GM23338 (cell line): ENCODE measurements at regions not wholly inside any gene's neighbourhood (a gene's known extent, or its start where the extent isn't known, plus 50 kb on each side); places are given as distances from the start of the nearest gene placed in this dataset.

Experiments
- ATAC-seq: fragments of 200-7000 bp; cut with Tn5 transposase; 3 replicates; pipeline ENCODE4 v1.9.1; 2020
- DNase-seq: peaks from one replicate; pipeline ENCODE4 v3.0.0-alpha.2; 2015; ENCODE audit warnings: low spot score
- H2AFZ ChIP-seq: fragments of 200-600 bp; sonication (generic); 2 replicates; pipeline ENCODE4 v1.8.0; 2016; ENCODE audit warnings: antibody characterized with exemption, mild to moderate bottlenecking, moderate library complexity
- H3F3A ChIP-seq: fragments of 200-600 bp; sonication (generic); replicated peaks from 2 replicates; pipeline ENCODE4 v1.8.0; 2017; ENCODE audit warnings: antibody characterized with exemption, mixed run types, low read depth
- H3K27ac ChIP-seq: fragments of 200-600 bp; sonication (generic); 2 replicates; pipeline ENCODE4 v1.6.1; 2016; ENCODE audit warnings: low read depth
- H3K27me3 ChIP-seq: fragments of 200-600 bp; sonication (generic); 2 replicates; pipeline ENCODE4 v1.8.0; 2016; ENCODE audit warnings: mild to moderate bottlenecking, mixed run types, moderate library complexity; ENCODE audit not compliant: insufficient read depth
- H3K36me3 ChIP-seq: fragments of 200-600 bp; sonication (generic); 2 replicates; pipeline ENCODE4 v1.8.0; 2016; ENCODE audit warnings: mild to moderate bottlenecking; ENCODE audit not compliant: insufficient read depth
- H3K4me1 ChIP-seq: fragments of 200-600 bp; sonication (generic); 2 replicates; pipeline ENCODE4 v1.8.0; 2016; ENCODE audit warnings: mild to moderate bottlenecking, moderate library complexity; ENCODE audit not compliant: insufficient read depth
- H3K4me2 ChIP-seq: fragments of 200-600 bp; sonication (generic); 2 replicates; pipeline ENCODE4 v1.7.1; 2017; ENCODE audit warnings: mixed run types
- H3K4me3 ChIP-seq: fragments of 200-600 bp; sonication (generic); 2 replicates; pipeline ENCODE4 v1.6.1; 2016; ENCODE audit warnings: mixed run types
- H3K79me2 ChIP-seq: fragments of 200-600 bp; sonication (generic); replicated peaks from 2 replicates; pipeline ENCODE4 v1.8.0; 2017; ENCODE audit warnings: mild to moderate bottlenecking; ENCODE audit not compliant: insufficient read depth
- H3K9me2 ChIP-seq: fragments of 200-600 bp; sonication (generic); 2 replicates; pipeline ENCODE4 v1.8.0; 2017; ENCODE audit not compliant: insufficient read depth
- H4K20me1 ChIP-seq: fragments of 200-600 bp; sonication (generic); replicated peaks from 2 replicates; pipeline ENCODE4 v1.8.0; 2017; ENCODE audit warnings: mild to moderate bottlenecking; ENCODE audit not compliant: insufficient read depth
- H3K27ac Mint-ChIP-seq: 2 replicates; pipeline ENCODE4 v1.8.0; 2020; ENCODE audit warnings: inconsistent platforms, mild to moderate bottlenecking, moderate library complexity, mixed read lengths
- H3K27me3 Mint-ChIP-seq: 3 replicates; pipeline ENCODE4 v1.8.0; 2022; ENCODE audit warnings: low read depth, mild to moderate bottlenecking, moderate library complexity, mixed read lengths, inconsistent platforms; ENCODE audit not compliant: insufficient read depth, poor library complexity
- H3K36me3 Mint-ChIP-seq: 3 replicates; pipeline ENCODE4 v1.8.0; 2021; ENCODE audit warnings: low read depth, mild to moderate bottlenecking, inconsistent platforms, moderate library complexity, mixed read lengths
- H3K4me1 Mint-ChIP-seq: 3 replicates; pipeline ENCODE4 v1.8.0; 2020; ENCODE audit warnings: mild to moderate bottlenecking, inconsistent platforms, mixed read lengths
- H3K4me3 Mint-ChIP-seq: 3 replicates; pipeline ENCODE4 v1.8.0; 2021; ENCODE audit warnings: moderate library complexity, mild to moderate bottlenecking, inconsistent platforms, mixed read lengths
- H3K9me3 Mint-ChIP-seq: 3 replicates; pipeline ENCODE4 v1.8.0; 2020; ENCODE audit warnings: moderate library complexity, mild to moderate bottlenecking, inconsistent platforms, mixed read lengths
- CREB1 ChIP-seq: fragments of 250-450 bp; sonication (Bioruptor Pico); IDR thresholded peaks from 2 replicates; pipeline ENCODE4 v1.5.0; 2020; ENCODE audit warnings: low read depth, mild to moderate bottlenecking, moderate library complexity
- CTCF ChIP-seq, 2 experiments: fragments of 200-600 bp in 1 of 2; sonication (generic) in 1 of 2; conservative IDR thresholded peaks; 2 replicates each; pipeline versions ENCODE4 v1.5.1 to v1.6.1; 2016 to 2017; ENCODE audit warnings: antibody characterized with exemption in 2 of 2, low read depth in 2 of 2, mild to moderate bottlenecking in 2 of 2, moderate library complexity in 1 of 2
- ETS1 ChIP-seq: IDR thresholded peaks from 2 replicates; pipeline ENCODE4 v1.6.1; 2016; ENCODE audit warnings: antibody characterized with exemption
- EZH2 ChIP-seq: fragments of 200-600 bp; sonication (generic); IDR thresholded peaks from one replicate; pipeline ENCODE4 v1.8.0; 2017; ENCODE audit warnings: antibody characterized with exemption, mild to moderate bottlenecking, low read depth; ENCODE audit not compliant: unreplicated experiment
- EZH2phosphoT487 ChIP-seq: fragments of 200-600 bp; sonication (generic); IDR thresholded peaks from one replicate; pipeline ENCODE4 v1.8.1; 2018; ENCODE audit warnings: antibody characterized with exemption; ENCODE audit not compliant: unreplicated experiment
- NANOG ChIP-seq: IDR thresholded peaks from 2 replicates; pipeline ENCODE4 v1.6.1; 2016; ENCODE audit warnings: antibody characterized with exemption, borderline replicate concordance
- REST ChIP-seq: IDR thresholded peaks from one replicate; pipeline ENCODE4 v1.6.1; 2018; ENCODE audit warnings: antibody characterized with exemption; ENCODE audit not compliant: unreplicated experiment
- ZNF114 ChIP-seq: fragments of 250-450 bp; sonication (Bioruptor Pico); IDR thresholded peaks from 2 replicates; pipeline ENCODE4 v1.5.0; 2020; ENCODE audit warnings: mild to moderate bottlenecking, moderate library complexity
- ZNF331 ChIP-seq: fragments of 250-450 bp; sonication (Bioruptor Pico); IDR thresholded peaks from 2 replicates; pipeline ENCODE4 v1.5.0; 2020; ENCODE audit warnings: low read depth, mild to moderate bottlenecking, moderate library complexity

DNA sequence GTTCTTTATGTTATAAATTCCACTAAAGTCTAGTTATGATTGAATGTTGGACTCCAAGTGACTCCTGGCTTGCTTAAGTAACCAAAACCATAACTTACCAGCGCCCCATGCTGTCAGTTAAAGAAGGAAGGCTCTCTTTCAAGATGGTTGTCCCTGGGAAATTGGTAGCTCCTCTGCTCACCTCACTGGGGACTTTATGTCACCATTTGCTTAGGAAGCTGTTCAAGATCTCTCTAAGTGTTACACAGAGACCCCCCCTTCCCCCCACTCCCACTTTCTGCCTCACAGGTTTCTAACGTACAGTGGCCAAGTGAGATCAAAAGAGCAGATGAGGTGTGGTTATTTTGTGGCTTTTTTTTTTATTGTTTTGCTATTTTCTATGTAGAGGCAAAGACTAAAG lies 301.8 kb downstream of the AASDHPPT start:
- H2AFZ ChIP-seq: peak overlapping the region; percentile 89
- no peak overlapping the region; the same call in 1 of the 2 replicates for H3K27ac Mint-ChIP-seq

GRCh38 chr11:106379712-106380111 lies 302.2 kb downstream of the AASDHPPT start:
- H3K27me3 Mint-ChIP-seq: peaks cover 2% of the 10 kb centered on the region
- no peak overlapping the region for H3K4me3 Mint-ChIP-seq
- Histone ChIP-seq H3K79me2 (no peaks in the 10 kb centered on the region), H4K20me1 (no peaks in the 10 kb centered on the region), H3K4me1 (peaks cover 4% of the 10 kb centered on the region; the same call in 1 of the 2 replicates), H3K27me3 (no peaks in the 10 kb centered on the region), H3F3A (no peaks in the 10 kb centered on the region), H2AFZ (0 out of 2 replicates have a peak overlapping the region, but pooled peaks have one; percentile 32), H3K36me3 (no peaks in the 10 kb centered on the region), H3K4me3 (no peak overlapping the region), H3K9me2 (no peaks in the 10 kb centered on the region), H3K27ac (no peak overlapping the region), H3K4me2 (no peak overlapping the region)
- no peaks in the 10 kb centered on the region for H3K36me3 Mint-ChIP-seq
- ATAC-seq (no peak), DNase-seq (no peak)
- no peak overlapping the region for H3K27ac Mint-ChIP-seq
- H3K4me1 Mint-ChIP-seq: peaks cover 7% of the 10 kb centered on the region; the same call in 2 of the 3 replicates
- no peaks in the 10 kb centered on the region for H3K9me3 Mint-ChIP-seq
- TF ChIP-seq ETS1: no peak
- no peak for TF ChIP-seq CREB1 (CRISPR knock-in tag)
- TF ChIP-seq REST: no peak
- TF ChIP-seq EZH2: no peak
- no peak for TF ChIP-seq EZH2phosphoT487
- TF ChIP-seq ZNF114: no peak

More for the DNA sequence above, 301.8 kb downstream of the AASDHPPT start:
- H3K9me2 ChIP-seq: no peaks in the 10 kb centered on the region
- peaks cover 2% of the 10 kb centered on the region for H3K27me3 Mint-ChIP-seq
- H3K36me3 ChIP-seq: no peaks in the 10 kb centered on the region
- no peak overlapping the region for H3K4me3 Mint-ChIP-seq
- H3K4me1 ChIP-seq: peaks cover 4% of the 10 kb centered on the region; the same call in 1 of the 2 replicates
- ATAC-seq: no peak
- H3K4me3 ChIP-seq: no peak overlapping the region
- no peak overlapping the region for H3K27ac ChIP-seq
- H4K20me1 ChIP-seq: no peaks in the 10 kb centered on the region
- no peak for TF ChIP-seq ZNF331 (CRISPR knock-in tag)
- 0 out of 4 replicates have a peak, but pooled peaks of 1 of the 2 experiments have one; percentile 16 for TF ChIP-seq CTCF (conservative IDR thresholded peaks at IDR 0.05; ENCODE audit: low read depth in 2 of 2)
- no peak for TF ChIP-seq NANOG
- H3K9me3 Mint-ChIP-seq: no peaks in the 10 kb centered on the region
- H3K79me2 ChIP-seq: no peaks in the 10 kb centered on the region
- H3K27me3 ChIP-seq: no peaks in the 10 kb centered on the region
- H3K4me2 ChIP-seq: no peak overlapping the region
- no peaks in the 10 kb centered on the region for H3K36me3 Mint-ChIP-seq
- no peaks in the 10 kb centered on the region for H3F3A ChIP-seq
- peaks cover 7% of the 10 kb centered on the region; the same call in 2 of the 3 replicates for H3K4me1 Mint-ChIP-seq
- DNase-seq: no peak
